Lung (tissue), 11 donors: ENCODE measurements at regions not wholly inside any gene's neighbourhood (a gene's known extent, or its start where the extent isn't known, plus 50 kb on each side); places are given as distances from the start of the nearest gene placed in this dataset.

ENCODE experiments used
- ATAC-seq: fragments of 200-7000 bp; cut with Tn5 transposase; one replicate; pipeline ENCODE4 v1.9.1; 2020; ENCODE audit warnings: moderate number of reproducible peaks; ENCODE audit not compliant: insufficient read depth, low FRiP score
- DNase-seq, 3 donors: peaks; one replicate each; pipeline ENCODE4 v3.0.0-alpha.2; 2013 to 2017
- H3K27ac ChIP-seq, 2 donors: one replicate each; pipeline ENCODE4 v1.5.1; 2013; ENCODE audit warnings: mild to moderate bottlenecking in 2 of 2, moderate library complexity in 2 of 2, control low read depth in 1 of 2, inconsistent platforms in 1 of 2, low read depth in 1 of 2, low read length in 1 of 2
- H3K27me3 ChIP-seq, 3 donors: one replicate each; pipeline ENCODE4 v1.5.1; 2013; ENCODE audit warnings: low read length in 2 of 3; ENCODE audit not compliant: control insufficient read depth in 3 of 3, insufficient read depth in 3 of 3
- H3K36me3 ChIP-seq, 4 donors: one replicate each; pipeline ENCODE4 v1.5.1; 2013; ENCODE audit warnings: low read length in 4 of 4, mild to moderate bottlenecking in 1 of 4, moderate library complexity in 1 of 4; ENCODE audit not compliant: control insufficient read depth in 4 of 4, insufficient read depth in 4 of 4
- H3K4me1 ChIP-seq, 5 donors: one replicate each; pipeline ENCODE4 v1.5.1; 2013; ENCODE audit warnings: low read length in 5 of 5, mild to moderate bottlenecking in 2 of 5, moderate library complexity in 1 of 5; ENCODE audit not compliant: control insufficient read depth in 5 of 5, insufficient read depth in 5 of 5
- H3K4me3 ChIP-seq: one replicate; pipeline ENCODE4 v1.5.1; 2013; ENCODE audit warnings: mild to moderate bottlenecking, control low read depth, moderate library complexity
- H3K9ac ChIP-seq, 2 donors: one replicate each; pipeline ENCODE4 v1.5.1; 2013; ENCODE audit warnings: low read length in 2 of 2, control low read depth in 1 of 2; ENCODE audit not compliant: insufficient read depth in 1 of 2
- H3K9me3 ChIP-seq, 4 donors: one replicate each; pipeline ENCODE4 v1.5.1; 2013; ENCODE audit warnings: low read length in 3 of 4, mild to moderate bottlenecking in 1 of 4, moderate library complexity in 1 of 4; ENCODE audit not compliant: control insufficient read depth in 4 of 4, insufficient read depth in 3 of 4
- WGBS, 2 donors: extraction: QIAGEN DNeasy Blood & Tissue Kit; methylation state at CpG; one replicate each; pipeline ENCODE4 v1.1.7; 2013; 5-methylcytosine and 5-hydroxymethylcytosine counted together
- TF ChIP-seq, protein P1 (sequence below): IDR thresholded peaks from 2 replicates; pipeline ENCODE4 v1.5.1; 2012; ENCODE audit warnings: mild to moderate bottlenecking; ENCODE audit errors: control extremely low read depth, extremely low read depth
- donor health status: control.
- donor health status: control.
- donor health status: Bipolar disorder and iron deficiency.
- donor health status: healthy.
- donor health status: DM: yes; HTN: yes; CAD: no.

GRCh38 chrX:147322496-147322895, 508.0 kb upstream of the CXorf51A start:
- H3K4me1 ChIP-seq = no peaks in the 10 kb centered on the region
- no peak overlapping the region for H3K9ac ChIP-seq
- no peaks in the 10 kb centered on the region for H3K27me3 ChIP-seq
- TF ChIP-seq, protein P1, sequence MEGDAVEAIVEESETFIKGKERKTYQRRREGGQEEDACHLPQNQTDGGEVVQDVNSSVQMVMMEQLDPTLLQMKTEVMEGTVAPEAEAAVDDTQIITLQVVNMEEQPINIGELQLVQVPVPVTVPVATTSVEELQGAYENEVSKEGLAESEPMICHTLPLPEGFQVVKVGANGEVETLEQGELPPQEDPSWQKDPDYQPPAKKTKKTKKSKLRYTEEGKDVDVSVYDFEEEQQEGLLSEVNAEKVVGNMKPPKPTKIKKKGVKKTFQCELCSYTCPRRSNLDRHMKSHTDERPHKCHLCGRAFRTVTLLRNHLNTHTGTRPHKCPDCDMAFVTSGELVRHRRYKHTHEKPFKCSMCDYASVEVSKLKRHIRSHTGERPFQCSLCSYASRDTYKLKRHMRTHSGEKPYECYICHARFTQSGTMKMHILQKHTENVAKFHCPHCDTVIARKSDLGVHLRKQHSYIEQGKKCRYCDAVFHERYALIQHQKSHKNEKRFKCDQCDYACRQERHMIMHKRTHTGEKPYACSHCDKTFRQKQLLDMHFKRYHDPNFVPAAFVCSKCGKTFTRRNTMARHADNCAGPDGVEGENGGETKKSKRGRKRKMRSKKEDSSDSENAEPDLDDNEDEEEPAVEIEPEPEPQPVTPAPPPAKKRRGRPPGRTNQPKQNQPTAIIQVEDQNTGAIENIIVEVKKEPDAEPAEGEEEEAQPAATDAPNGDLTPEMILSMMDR = no peak
- H3K4me3 ChIP-seq = no peak overlapping the region
- WGBS, 2 donors = 89 to 93% methylated on average over 3 of the region's 3 CpGs
- no peak for DNase-seq
- H3K36me3 ChIP-seq = no peaks in the 10 kb centered on the region
- H3K27ac ChIP-seq = no peak overlapping the region
- ATAC-seq = no peak
- H3K9me3 ChIP-seq = no peaks in the 10 kb centered on the region

GRCh38 chrX:147315483-147315882, 500.9 kb upstream of the CXorf51A start:
- no peak overlapping the region for H3K9ac ChIP-seq
- TF ChIP-seq, protein P1 = no peak
- no peaks in the 10 kb centered on the region for H3K4me1 ChIP-seq
- peak in 2 of 3 donors; percentile 6 to 51 for DNase-seq
- H3K4me3 ChIP-seq = no peak overlapping the region
- no peak overlapping the region for H3K27ac ChIP-seq
- H3K36me3 ChIP-seq = no peaks in the 10 kb centered on the region
- ATAC-seq = no peak
- H3K9me3 ChIP-seq = peaks cover 0 to 3% (median 0%) of the 10 kb centered on the region in 4 donors
- 64 to 80% methylated on average over 1 of the region's 1 CpG for WGBS, 2 donors
- H3K27me3 ChIP-seq = no peaks in the 10 kb centered on the region
